GM18868 (cell line): ENCODE measurements at regions not wholly inside any gene's neighbourhood (a gene's known extent, or its start where the extent isn't known, plus 50 kb on each side); places are given as distances from the start of the nearest gene placed in this dataset.

Experiments used
- ATAC-seq: cut with Tn5 transposase; IDR thresholded peaks from one replicate; pipeline ENCODE4 v1.9.1; 2021; ENCODE audit warnings: mild to moderate bottlenecking, moderate library complexity; ENCODE audit not compliant: unreplicated experiment

- ATAC-seq, result no peak
Measured at GRCh38 chr9:95735701-95736100, 139.8 kb upstream of the ERCC6L2 start.

GRCh38 chr9:95733741-95734666 is 141.5 kb upstream of the ERCC6L2 start:
- ATAC-seq, result no peak

- ATAC-seq, result no peak
Measured at GRCh38 chr9:95732802-95733688, 142.4 kb upstream of the ERCC6L2 start.

DNA sequence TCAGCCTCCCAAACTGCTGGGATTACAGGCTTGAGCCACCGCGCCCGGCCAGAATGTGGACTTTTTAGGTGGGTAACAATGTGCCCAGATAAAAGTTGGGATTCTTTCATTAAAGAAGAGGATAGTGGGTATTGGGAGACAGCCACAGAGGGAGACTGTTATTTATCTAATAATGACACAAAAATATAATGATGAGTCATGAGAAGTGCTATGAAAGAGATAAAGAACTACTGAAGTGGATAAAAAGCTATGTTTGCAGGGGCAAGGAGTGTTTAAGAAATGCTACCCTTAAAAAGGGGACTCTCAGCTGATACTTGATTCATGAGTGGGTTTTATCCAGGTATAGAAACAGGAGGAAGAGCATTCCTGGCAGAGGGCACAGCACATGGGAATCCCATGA is 143.6 kb upstream of the ERCC6L2 start:
- no peak for ATAC-seq

DNA sequence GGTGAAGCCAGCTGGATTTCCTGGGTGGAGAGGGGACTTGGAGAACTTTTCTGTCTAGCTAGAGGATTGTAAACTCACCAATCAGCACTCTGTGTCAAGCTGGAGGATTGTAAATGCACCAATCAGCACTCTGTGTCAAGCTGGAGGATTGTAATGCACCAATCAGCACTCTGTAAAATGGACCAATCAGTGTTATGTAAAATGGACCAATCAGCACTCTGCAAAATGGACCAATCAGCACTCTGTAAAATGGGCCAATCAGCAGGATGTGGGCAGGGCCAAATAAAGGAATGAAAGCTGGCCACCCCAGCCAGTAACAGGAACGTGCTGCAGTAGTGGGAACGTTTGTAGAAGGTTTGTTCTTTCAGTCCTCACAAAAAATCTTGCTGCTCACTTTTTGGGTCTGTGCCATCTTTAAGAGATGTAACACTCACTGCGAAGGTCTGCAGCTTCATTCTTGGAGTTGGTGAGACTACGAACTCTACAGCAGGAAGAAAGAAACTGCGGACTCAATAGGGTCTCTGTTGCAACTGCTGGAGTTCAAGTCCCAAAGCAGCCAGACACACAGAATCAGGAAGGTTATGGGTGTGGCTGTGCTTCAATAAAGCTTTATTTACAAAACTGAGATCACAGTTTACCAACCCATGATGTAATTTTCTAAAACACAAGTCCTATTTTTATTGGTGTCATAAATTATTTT is 145.7 kb upstream of the ERCC6L2 start:
- ATAC-seq, result no peak

DNA sequence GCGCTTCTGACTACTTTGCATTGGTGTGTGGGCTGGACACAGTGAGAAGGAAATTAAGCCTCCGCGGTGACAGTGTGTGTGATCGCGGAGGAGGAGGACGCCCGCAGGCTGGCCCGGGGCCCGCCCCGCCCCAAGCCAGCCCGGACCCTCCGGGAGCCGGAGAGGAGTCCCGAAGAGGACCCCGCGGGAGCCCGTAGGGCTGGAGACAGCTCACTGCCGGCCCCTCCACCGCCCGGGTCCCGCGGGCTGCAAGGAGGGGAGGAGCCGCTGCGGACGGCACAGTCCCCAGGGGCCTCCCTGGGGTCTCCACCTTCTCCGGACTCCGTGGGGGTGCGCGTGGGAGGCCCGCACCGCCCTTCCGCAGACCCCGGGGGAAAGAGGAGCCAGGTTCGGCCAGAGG is 146.4 kb upstream of the ERCC6L2 start:
- ATAC-seq, result no peak

DNA sequence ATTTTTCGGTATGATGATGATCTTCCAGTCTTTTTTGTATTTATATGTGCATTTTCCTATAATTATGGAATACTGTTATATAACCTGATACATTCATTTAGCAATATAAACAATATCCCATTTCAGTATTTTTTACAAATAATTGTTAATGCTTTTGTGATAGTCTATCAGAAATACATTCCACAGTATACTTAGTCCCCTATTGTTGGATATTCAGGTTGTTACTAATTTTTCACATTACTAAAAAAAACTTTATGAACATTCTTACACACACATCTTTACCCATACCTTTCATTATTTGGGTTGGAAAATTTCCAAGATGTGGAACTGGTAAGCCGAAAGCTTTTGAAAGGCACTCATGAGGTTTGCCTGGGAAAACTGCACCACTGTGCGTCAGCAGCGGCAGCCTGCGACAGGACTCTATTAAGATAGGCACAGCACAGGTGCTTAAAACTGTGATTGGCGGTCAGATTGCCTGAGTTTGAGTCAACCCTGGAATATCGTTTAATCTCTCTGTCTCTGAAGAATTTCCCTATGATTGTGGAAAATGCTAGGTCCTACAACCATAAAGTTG is 147.5 kb upstream of the ERCC6L2 start:
- ATAC-seq, result no peak

GRCh38 chr9:95726756-95727155 is 148.7 kb upstream of the ERCC6L2 start:
- ATAC-seq, result no peak

- ATAC-seq, result no peak
Measured at GRCh38 chr9:95725045-95725444, 150.4 kb upstream of the ERCC6L2 start.

GRCh38 chr9:95724253-95724991 is 151.1 kb upstream of the ERCC6L2 start:
- peak; percentile 96 for ATAC-seq

DNA sequence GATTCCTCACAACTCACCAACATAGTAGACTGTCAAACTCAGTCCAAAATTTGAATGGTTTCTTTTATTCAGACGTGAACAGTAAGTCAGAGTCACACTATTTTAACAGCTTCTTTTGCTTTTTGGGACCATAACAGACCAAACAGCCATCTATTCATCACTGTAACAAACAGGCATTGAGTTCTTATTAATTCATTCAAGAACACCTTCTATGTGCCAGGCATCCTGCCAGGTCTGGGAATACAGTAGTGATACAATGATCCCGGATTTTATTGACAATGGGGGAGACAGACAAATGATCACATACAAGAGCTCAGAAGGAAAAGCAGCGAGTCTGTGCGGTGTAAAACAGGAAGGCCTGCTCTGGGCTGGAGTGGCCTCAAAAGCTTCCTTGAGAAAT is 153.3 kb upstream of the ERCC6L2 start:
- ATAC-seq, result no peak

GRCh38 chr9:95721061-95721531 is 154.4 kb upstream of the ERCC6L2 start:
- ATAC-seq, result no peak

DNA sequence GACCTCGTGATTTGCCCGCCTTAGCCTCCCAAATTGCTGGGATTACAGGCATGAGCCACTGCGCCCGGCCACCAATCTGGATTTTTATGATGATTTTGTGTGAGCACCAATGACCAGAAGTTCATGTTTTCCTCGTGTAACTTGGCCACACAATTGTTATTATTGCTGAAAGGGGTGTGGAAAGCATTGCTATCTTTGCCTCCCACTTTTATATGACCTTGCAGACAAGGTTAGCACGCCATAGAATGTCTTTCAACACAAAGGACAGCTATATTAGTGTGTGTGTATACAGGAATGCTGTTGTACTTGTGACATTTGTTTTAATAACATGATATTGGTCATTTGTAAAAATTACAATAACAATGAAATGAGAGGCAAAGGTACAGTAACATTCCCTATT is 155.0 kb upstream of the ERCC6L2 start:
- ATAC-seq, result no peak

GRCh38 chr9:95719354-95719753 is 156.1 kb upstream of the ERCC6L2 start:
- no peak for ATAC-seq

- no peak for ATAC-seq
Measured at GRCh38 chr9:95718263-95718662, 157.2 kb upstream of the ERCC6L2 start.

DNA sequence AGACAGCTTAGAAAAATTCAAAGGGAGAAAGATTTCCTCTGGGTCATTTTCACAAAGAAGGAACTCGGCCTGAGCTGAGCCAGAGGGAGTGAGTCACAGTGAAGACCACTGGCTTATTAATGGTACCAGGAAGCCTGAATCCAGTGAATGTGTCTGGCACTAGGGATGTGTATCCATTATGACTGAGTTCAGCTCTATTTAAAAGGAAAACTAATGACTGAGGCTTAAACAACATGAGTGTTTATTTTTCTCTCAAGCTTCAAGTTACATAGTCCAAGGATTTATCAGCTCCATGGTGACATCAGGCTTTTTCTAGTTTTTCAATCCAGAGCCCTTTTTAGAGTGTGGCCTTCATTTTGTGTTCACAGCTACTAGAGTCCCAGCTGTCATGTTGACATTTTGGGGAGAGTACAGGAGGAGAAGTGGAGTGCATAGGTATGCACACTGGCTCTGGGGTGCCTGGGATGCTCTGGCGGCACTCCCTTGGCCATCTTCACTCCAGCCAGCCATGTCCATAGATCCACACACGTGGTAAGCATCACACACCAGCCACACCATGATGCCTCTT is 159.5 kb upstream of the ERCC6L2 start:
- no peak for ATAC-seq

DNA sequence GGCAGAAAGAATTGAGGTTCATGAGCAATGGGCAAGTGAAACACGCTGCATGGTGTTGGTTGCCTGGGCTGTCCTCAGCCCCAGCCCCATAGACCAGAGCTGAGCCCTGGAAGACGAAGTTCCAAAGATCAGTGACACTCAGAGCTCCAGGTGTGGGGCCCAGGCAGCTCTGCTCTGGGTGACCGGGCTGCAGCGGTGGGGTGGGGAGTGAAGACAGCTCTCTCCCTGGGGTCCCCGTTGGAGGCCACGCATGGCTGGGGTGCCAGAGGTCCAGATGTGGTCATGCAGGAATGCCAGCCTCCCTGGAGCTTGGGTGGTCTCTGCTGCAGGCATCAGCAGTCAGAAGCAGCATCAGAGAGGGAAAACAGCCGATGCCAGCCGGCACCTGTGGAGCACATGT is 165.0 kb upstream of the ERCC6L2 start:
- ATAC-seq, result no peak

GRCh38 chr9:95696701-95697100 is 178.8 kb upstream of the ERCC6L2 start:
- ATAC-seq, result no peak

- ATAC-seq, result no peak
Measured at GRCh38 chr9:95691435-95691834, 174.7 kb upstream of the PTCH1 start.

GRCh38 chr9:95689669-95690068 is 172.9 kb upstream of the PTCH1 start:
- ATAC-seq, result no peak
